Caco-2 (cell line): ENCODE measurements at regions not wholly inside any gene's neighbourhood (a gene's known extent, or its start where the extent isn't known, plus 50 kb on each side); places are given as distances from the start of the nearest gene placed in this dataset.
A peak's percentile ranks its signal among the peaks of the same experiment; 100 is the strongest.

Experiments used
- BruUV-seq: library from RNA; stranded (reverse); fragments of 400-500 nt; replicated peaks from 2 replicates; lab custom pipeline; 2021; lab: Mats Ljungman, UMichigan
- CTCF ChIA-PET: fragments of 300-600 bp; sonication (Branson Sonifier 250); formaldehyde crosslinking; loops from one replicate; lab custom pipeline; 2022; ENCODE audit warnings: antibody characterized with exemption; lab: Charles Lee
- POLR2A ChIA-PET: fragments of 300-600 bp; sonication (Branson Sonifier 250); formaldehyde crosslinking; loops from one replicate; lab custom pipeline; 2022; ENCODE audit warnings: antibody characterized with exemption; lab: Charles Lee
- DNase-seq, 2 experiments: peaks; one replicate each; pipeline versions ENCODE4 v3.0.0 to v3.0.0-alpha.2; 2020 to 2022
- H3K27me3 ChIP-seq: replicated peaks from 2 replicates; pipeline ENCODE4 v1.6.0; 2011; ENCODE audit warnings: low read length; ENCODE audit not compliant: control insufficient read depth, insufficient read depth
- H3K36me3 ChIP-seq: 2 replicates; pipeline ENCODE4 v1.5.1; 2011; ENCODE audit warnings: low read length; ENCODE audit not compliant: control insufficient read depth, insufficient read depth
- H3K4me1 ChIP-seq: fragments of 250-450 bp; sonication (Bioruptor Pico); 2 replicates; pipeline ENCODE4 v1.5.1; 2020; ENCODE audit warnings: mild to moderate bottlenecking
- H3K4me3 ChIP-seq: 2 replicates; pipeline ENCODE4 v1.5.1; 2011; ENCODE audit warnings: low read depth, mild to moderate bottlenecking, control low read depth, low read length
- H3K9me3 ChIP-seq: fragments of 250-450 bp; sonication (Bioruptor Pico); 2 replicates; pipeline ENCODE4 v1.5.1; 2020; ENCODE audit warnings: mild to moderate bottlenecking, moderate library complexity
- H3K27ac Mint-ChIP-seq: one replicate; pipeline ENCODE4 v1.8.0; 2022; ENCODE audit warnings: mixed read lengths; ENCODE audit not compliant: unreplicated experiment
- H3K27me3 Mint-ChIP-seq: one replicate; pipeline ENCODE4 v1.8.0; 2022; ENCODE audit warnings: mixed read lengths; ENCODE audit not compliant: insufficient read depth, unreplicated experiment
- H3K36me3 Mint-ChIP-seq: one replicate; pipeline ENCODE4 v1.8.0; 2022; ENCODE audit warnings: mild to moderate bottlenecking, mixed read lengths; ENCODE audit not compliant: insufficient read depth, unreplicated experiment
- H3K4me1 Mint-ChIP-seq: one replicate; pipeline ENCODE4 v1.8.0; 2022; ENCODE audit warnings: low read depth, mixed read lengths; ENCODE audit not compliant: unreplicated experiment
- H3K4me3 Mint-ChIP-seq: one replicate; pipeline ENCODE4 v1.8.0; 2022; ENCODE audit warnings: mild to moderate bottlenecking, moderate library complexity, mixed read lengths; ENCODE audit not compliant: unreplicated experiment
- H3K9me3 Mint-ChIP-seq: one replicate; pipeline ENCODE4 v1.8.0; 2022; ENCODE audit warnings: mixed read lengths; ENCODE audit not compliant: unreplicated experiment
- CTCF ChIP-seq, 2 experiments: fragments of 200-600 bp in 1 of 2; IDR thresholded peaks; 1 replicate in 1 of 2; 2 replicates in 1 of 2; pipeline versions ENCODE4 v1.5.1 to v1.8.0; 2011 to 2022; ENCODE audit warnings: antibody characterized with exemption in 1 of 2, control low read depth in 1 of 2, inconsistent platforms in 1 of 2, low read depth in 1 of 2, low read length in 1 of 2, mild to moderate bottlenecking in 1 of 2, moderate library complexity in 1 of 2; ENCODE audit not compliant: insufficient read depth in 1 of 2, severe bottlenecking in 1 of 2, unreplicated experiment in 1 of 2
- intact Hi-C: fragments of 100-400 bp; cut with micrococcal nuclease; formaldehyde crosslinking; loops from one replicate; pipeline ENCODE4 v1.10.0; 2022; ENCODE audit not compliant: unreplicated experiment

- Histone ChIP-seq H3K4me3 (no peak overlapping the region), H3K9me3 (no peaks in the 10 kb centered on the region), H3K36me3 (no peaks in the 10 kb centered on the region), H3K27me3 (no peaks in the 10 kb centered on the region), H3K4me1 (peaks cover 8% of the 10 kb centered on the region)
- Mint-ChIP-seq H3K4me3 (no peak overlapping the region), H3K36me3 (peaks cover 5% of the 10 kb centered on the region), H3K9me3 (peaks cover 9% of the 10 kb centered on the region), H3K4me1 (peaks cover 24% of the 10 kb centered on the region), H3K27ac (peak overlapping the region; percentile 31), H3K27me3 (no peaks in the 10 kb centered on the region)
- intact Hi-C loops, result loop anchor here (1.0 to 2.0 kb wide), 2 partner anchors 15 to 87 kb away; no protein-coding TSS in a partner anchor
- no peak for TF ChIP-seq CTCF (IDR thresholded peaks at IDR 0.05; ENCODE audit: insufficient read depth in 1 of 2, low read depth in 1 of 2, low read length in 1 of 2, severe bottlenecking in 1 of 2, unreplicated experiment in 1 of 2)
- POLR2A ChIA-PET, result interaction anchor here (0.6 to 1.0 kb wide), 2 partner anchors 9 to 72 kb away, joined by 3 to 4 read pairs; no protein-coding TSS in a partner anchor
- no peak for DNase-seq
- CTCF ChIA-PET, result interaction anchor here (1.1 to 1.9 kb wide), 2 partner anchors 9 to 103 kb away, joined by 3 to 4 read pairs; partner anchors contain the start of gene PRDM1
- BruUV-seq, result no TSS peak
Observed at GRCh38 chr6:105983763-105984162, 102.4 kb upstream of the PRDM1 start.

- Mint-ChIP-seq H3K9me3 (peaks cover 9% of the 10 kb centered on the region), H3K4me3 (no peak overlapping the region), H3K36me3 (peaks cover 5% of the 10 kb centered on the region), H3K4me1 (peaks cover 21% of the 10 kb centered on the region), H3K27ac (no peak overlapping the region), H3K27me3 (no peaks in the 10 kb centered on the region)
- no peaks in the 10 kb centered on the region for H3K36me3 ChIP-seq
- no peak for DNase-seq
- intact Hi-C loops, result loop anchor here (1.0 to 2.0 kb wide), 2 partner anchors 14 to 87 kb away; no protein-coding TSS in a partner anchor
- CTCF ChIA-PET, result interaction anchor here (1.9 kb wide), 1 partner anchor 10 kb away, joined by 4 read pairs; no protein-coding TSS in a partner anchor
- POLR2A ChIA-PET, result interaction anchor here (0.6 to 1.0 kb wide), 2 partner anchors 10 to 73 kb away, joined by 3 to 4 read pairs; no protein-coding TSS in a partner anchor
- no peak for TF ChIP-seq CTCF (IDR thresholded peaks at IDR 0.05; ENCODE audit: insufficient read depth in 1 of 2, low read depth in 1 of 2, low read length in 1 of 2, severe bottlenecking in 1 of 2, unreplicated experiment in 1 of 2)
- no peaks in the 10 kb centered on the region for H3K27me3 ChIP-seq
- no peaks in the 10 kb centered on the region for H3K9me3 ChIP-seq
- H3K4me3 ChIP-seq, result no peak overlapping the region
- BruUV-seq, result no TSS peak
- H3K4me1 ChIP-seq, result peaks cover 8% of the 10 kb centered on the region
Observed at GRCh38 chr6:105982761-105983540, 103.2 kb upstream of the PRDM1 start.

- Histone ChIP-seq H3K9me3 (no peaks in the 10 kb centered on the region), H3K36me3 (no peaks in the 10 kb centered on the region), H3K27me3 (no peaks in the 10 kb centered on the region), H3K4me3 (no peak overlapping the region), H3K4me1 (peaks cover 8% of the 10 kb centered on the region)
- ChIA-PET POLR2A (no interaction called here), CTCF (no interaction called here)
- no peak for DNase-seq
- BruUV-seq, result no TSS peak
- H3K27ac Mint-ChIP-seq, result no peak overlapping the region
- H3K36me3 Mint-ChIP-seq, result peaks cover 5% of the 10 kb centered on the region
- no peaks in the 10 kb centered on the region for H3K27me3 Mint-ChIP-seq
- intact Hi-C loops, result loop anchor here (2.0 kb wide), 1 partner anchor 13 kb away; no protein-coding TSS in a partner anchor
- H3K4me3 Mint-ChIP-seq, result no peak overlapping the region
- H3K9me3 Mint-ChIP-seq, result peaks cover 9% of the 10 kb centered on the region
- TF ChIP-seq CTCF (IDR thresholded peaks at IDR 0.05; ENCODE audit: insufficient read depth in 1 of 2, low read depth in 1 of 2, low read length in 1 of 2, severe bottlenecking in 1 of 2, unreplicated experiment in 1 of 2), result no peak
- peaks cover 17% of the 10 kb centered on the region for H3K4me1 Mint-ChIP-seq
Observed at GRCh38 chr6:105981888-105982358, 104.2 kb upstream of the PRDM1 start.
